Fibroblast of mammary gland (primary cell): ENCODE measurements at regions not wholly inside any gene's neighbourhood (a gene's known extent, or its start where the extent isn't known, plus 50 kb on each side); places are given as distances from the start of the nearest gene placed in this dataset.
A peak's percentile ranks its signal among the peaks of the same experiment; 100 is the strongest.
"Not testable (repeated sequence)": the region's sequence is repeated elsewhere in the genome, so short reads cannot be mapped to it uniquely, and the experiment has no call there.

Source experiments
- DNase-seq: peaks from one replicate; pipeline ENCODE4 v3.0.0-alpha.2; 2010; ENCODE audit warnings: low read depth
- H3K4me3 ChIP-seq: 2 replicates; pipeline ENCODE4 v1.5.1; 2011; ENCODE audit warnings: low read depth, mild to moderate bottlenecking, low read length, moderate library complexity; ENCODE audit not compliant: control insufficient read depth
- TF ChIP-seq, protein P1 (sequence below): conservative IDR thresholded peaks from 2 replicates; pipeline ENCODE4 v1.5.1; 2011; ENCODE audit warnings: low read depth, low read length, inconsistent platforms; ENCODE audit not compliant: control insufficient read depth, insufficient read depth

DNA sequence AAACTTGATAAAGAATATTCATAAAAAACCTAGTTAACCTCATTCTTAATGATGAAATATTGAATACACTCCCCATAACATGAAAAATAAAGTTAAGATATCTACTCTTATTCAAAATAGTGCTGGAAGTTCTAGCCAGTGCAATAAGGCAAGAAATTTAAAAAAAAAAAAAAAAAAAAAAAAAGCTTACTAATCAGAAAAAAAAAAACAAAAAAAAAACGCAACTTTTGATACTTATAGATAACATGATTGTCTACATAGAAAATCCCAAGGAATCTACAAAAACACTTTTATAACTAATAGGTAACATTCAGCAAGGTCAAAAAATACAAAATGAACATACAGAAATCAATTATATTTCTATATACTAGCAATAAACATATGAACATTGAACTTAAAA, 515.6 kb downstream of the UQCRFS1 start:
- H3K4me3 ChIP-seq: no peak overlapping the region
- DNase-seq: no peak
- TF ChIP-seq, protein P1, sequence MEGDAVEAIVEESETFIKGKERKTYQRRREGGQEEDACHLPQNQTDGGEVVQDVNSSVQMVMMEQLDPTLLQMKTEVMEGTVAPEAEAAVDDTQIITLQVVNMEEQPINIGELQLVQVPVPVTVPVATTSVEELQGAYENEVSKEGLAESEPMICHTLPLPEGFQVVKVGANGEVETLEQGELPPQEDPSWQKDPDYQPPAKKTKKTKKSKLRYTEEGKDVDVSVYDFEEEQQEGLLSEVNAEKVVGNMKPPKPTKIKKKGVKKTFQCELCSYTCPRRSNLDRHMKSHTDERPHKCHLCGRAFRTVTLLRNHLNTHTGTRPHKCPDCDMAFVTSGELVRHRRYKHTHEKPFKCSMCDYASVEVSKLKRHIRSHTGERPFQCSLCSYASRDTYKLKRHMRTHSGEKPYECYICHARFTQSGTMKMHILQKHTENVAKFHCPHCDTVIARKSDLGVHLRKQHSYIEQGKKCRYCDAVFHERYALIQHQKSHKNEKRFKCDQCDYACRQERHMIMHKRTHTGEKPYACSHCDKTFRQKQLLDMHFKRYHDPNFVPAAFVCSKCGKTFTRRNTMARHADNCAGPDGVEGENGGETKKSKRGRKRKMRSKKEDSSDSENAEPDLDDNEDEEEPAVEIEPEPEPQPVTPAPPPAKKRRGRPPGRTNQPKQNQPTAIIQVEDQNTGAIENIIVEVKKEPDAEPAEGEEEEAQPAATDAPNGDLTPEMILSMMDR: no peak

DNA sequence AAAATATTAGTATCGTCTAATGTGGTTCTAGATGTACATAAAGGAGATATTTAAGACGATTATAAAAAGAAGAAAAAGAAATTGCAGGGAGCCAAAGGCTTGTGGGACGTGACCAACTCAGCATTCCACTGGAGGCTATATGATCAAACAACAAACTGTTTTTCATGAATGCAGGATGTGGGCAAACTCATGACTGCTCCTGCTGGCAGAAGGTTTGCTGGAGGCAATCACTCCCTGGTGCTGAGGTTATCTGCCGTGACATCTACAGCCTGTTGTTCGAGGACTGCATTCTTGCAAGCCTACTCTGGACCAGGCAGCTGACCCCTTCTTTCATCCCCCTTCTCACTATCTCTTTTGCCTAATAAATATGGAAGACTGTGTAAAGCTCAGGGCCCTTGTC, 518.1 kb downstream of the UQCRFS1 start:
- TF ChIP-seq, protein P1: no peak
- H3K4me3 ChIP-seq: no peak overlapping the region
- DNase-seq: no peak

DNA sequence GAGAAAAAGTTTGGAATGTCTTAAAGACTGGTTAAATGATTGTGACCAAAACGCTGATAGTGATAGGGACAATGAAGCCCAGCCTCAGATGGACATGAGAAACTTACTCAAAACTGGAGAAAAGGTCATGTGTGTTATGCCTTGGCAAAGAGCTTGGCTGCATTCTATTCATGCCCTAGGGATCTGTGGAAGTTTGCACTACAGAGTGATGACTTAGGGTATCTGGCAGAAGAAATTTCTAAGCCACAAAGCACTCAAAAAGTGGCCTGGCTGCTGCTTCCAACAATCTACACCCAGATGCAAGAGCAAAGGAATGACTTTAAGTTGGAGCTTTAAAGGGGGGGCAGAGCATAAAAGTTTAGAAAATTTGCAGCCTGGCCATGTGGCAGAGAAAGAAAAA, 521.3 kb downstream of the UQCRFS1 start:
- TF ChIP-seq, protein P1: no peak
- no peak overlapping the region for H3K4me3 ChIP-seq
- peak; percentile 10 for DNase-seq

DNA sequence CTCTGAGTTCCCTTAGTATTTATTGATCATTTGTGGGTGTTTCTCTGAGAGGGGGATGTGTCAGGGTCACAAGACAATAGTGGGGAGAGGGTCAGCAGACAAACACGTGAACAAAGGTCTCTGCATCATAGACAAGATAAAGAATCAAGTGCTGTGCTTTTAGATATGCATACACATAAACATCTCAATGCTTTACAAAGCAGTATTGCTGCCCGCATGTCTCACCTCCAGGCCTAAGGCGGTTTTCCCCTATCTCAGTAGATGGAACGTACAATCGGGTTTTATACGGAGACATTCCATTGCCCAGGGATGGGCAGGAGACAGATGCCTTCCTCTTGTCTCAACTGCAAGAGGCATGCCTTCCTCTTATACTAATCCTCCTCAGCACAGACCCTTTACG, 523.5 kb downstream of the UQCRFS1 start:
- not testable (repeated sequence) for H3K4me3 ChIP-seq, DNase-seq

DNA sequence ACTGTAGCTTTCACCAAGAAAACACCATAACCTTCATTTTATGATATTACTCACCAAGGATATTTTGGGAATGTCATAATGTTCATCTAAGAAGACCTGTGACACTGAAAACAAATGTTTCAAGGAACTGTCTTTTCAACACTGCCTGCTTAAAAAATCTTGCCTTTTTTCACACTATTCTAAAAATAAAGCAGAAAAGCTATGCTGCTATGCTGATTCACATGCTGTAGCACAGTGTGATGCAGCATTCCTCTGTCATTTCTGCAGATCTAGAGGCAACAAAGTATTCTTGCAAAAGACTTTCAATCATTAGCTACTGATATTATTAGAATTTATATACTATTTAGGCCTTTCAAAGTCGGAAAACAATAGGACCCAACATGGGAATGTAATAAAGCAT, 525.7 kb downstream of the UQCRFS1 start:
- TF ChIP-seq, protein P1: no peak
- H3K4me3 ChIP-seq: no peak overlapping the region
- no peak for DNase-seq

DNA sequence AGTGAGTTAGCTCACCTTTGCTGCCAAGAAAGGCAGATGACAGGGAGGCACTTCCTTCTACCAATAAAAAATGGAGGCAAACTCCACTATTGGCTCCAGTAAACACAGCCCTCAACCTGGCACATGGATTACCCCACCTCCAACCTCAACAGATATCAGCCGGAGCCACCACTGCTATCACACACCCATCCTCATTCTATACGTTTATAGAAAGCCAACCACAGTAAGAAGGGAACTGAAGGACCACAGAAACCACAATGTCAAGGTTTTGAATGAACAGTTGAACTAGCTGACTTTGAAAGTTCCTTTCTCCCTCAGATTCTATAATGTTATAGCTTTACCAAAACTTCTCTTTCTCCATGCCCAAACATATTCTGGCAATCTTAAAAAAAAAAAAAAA, 526.2 kb downstream of the UQCRFS1 start:
- TF ChIP-seq, protein P1: no peak
- DNase-seq: no peak
- no peak overlapping the region for H3K4me3 ChIP-seq

DNA sequence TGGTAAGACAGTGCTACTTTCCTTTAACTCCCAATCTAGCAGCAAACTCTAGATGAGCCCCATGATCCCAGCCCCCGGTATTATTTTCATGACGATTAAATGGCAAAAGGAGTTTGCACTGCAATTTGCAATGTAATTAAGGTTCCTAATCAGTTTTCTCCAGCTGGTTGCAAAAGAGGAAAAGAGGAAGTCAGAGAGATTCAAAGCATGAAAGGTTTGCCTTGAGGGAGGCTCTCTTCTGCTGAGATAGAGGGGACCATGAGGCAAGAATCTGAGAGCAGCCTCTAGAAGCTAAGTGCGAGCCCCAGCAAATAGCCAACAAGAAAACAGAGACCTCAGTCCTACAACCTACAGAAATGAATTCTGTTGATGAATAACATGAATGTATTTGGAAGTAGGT, 527.1 kb downstream of the UQCRFS1 start:
- no peak for DNase-seq
- TF ChIP-seq, protein P1: no peak
- no peak overlapping the region for H3K4me3 ChIP-seq

DNA sequence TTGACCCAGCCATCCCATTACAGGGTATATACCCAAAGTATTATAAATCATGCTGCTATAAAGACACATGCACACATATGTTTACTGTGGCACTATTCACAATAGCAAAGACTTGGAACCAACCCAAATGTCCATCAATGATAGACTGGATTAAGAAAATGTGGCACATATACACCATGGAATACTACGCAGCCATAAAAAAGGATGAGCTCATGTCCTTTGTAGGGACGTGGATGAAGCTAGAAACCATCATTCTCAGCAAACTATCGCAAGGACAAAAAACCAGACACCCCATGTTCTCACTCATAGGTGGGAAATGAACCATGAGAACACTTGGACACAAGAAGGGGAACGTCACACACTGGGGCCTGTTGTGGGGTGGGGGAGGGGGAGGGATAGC, 527.9 kb downstream of the UQCRFS1 start:
- H3K4me3 ChIP-seq, DNase-seq: not testable (repeated sequence)
